ENCODE measurements at regions not wholly inside any gene's neighbourhood (a gene's known extent, or its start where the extent isn't known, plus 50 kb on each side); places are given as distances from the start of the nearest gene placed in this dataset.

DNA sequence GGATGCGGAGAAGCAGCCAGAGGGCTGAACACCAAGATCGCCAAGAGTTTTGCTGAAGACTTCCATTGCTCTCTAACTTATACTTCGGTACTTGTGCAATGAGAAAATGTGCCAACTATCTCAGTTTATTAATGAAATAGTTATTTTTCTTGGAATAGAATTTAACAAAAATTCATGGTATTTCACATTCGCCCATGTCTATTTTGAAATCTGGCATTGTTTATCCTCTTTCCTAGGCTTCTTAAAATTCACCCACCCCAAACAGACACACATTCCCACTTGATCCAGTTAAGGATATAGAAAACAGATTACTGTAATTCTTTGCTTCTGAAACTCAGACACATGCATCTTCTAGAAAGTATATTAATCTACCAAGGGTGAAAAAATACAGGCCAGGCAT is 56.3 kb upstream of the ADAMTS5 start:
- TF ChIP-seq, protein P1, sequence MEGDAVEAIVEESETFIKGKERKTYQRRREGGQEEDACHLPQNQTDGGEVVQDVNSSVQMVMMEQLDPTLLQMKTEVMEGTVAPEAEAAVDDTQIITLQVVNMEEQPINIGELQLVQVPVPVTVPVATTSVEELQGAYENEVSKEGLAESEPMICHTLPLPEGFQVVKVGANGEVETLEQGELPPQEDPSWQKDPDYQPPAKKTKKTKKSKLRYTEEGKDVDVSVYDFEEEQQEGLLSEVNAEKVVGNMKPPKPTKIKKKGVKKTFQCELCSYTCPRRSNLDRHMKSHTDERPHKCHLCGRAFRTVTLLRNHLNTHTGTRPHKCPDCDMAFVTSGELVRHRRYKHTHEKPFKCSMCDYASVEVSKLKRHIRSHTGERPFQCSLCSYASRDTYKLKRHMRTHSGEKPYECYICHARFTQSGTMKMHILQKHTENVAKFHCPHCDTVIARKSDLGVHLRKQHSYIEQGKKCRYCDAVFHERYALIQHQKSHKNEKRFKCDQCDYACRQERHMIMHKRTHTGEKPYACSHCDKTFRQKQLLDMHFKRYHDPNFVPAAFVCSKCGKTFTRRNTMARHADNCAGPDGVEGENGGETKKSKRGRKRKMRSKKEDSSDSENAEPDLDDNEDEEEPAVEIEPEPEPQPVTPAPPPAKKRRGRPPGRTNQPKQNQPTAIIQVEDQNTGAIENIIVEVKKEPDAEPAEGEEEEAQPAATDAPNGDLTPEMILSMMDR (conservative IDR thresholded peaks at IDR 0.05): no peak
- TF ChIP-seq ZFX (IDR thresholded peaks at IDR 0.05): no peak
